Uterus (tissue), 3 donors: ENCODE measurements at regions not wholly inside any gene's neighbourhood (a gene's known extent, or its start where the extent isn't known, plus 50 kb on each side); places are given as distances from the start of the nearest gene placed in this dataset.

Experiments
- DNase-seq, 2 donors: peaks; one replicate each; pipeline ENCODE4 v3.0.0-alpha.2; 2019 to 2020
- H3K27ac ChIP-seq, 2 donors: fragments of 200-600 bp; sonication (generic); 1 replicate in 1 of 2; 2 replicates in 1 of 2; pipeline ENCODE4 v1.5.1; 2016 to 2018
- H3K27me3 ChIP-seq, 2 donors: fragments of 200-600 bp; sonication (generic); one replicate each; pipeline ENCODE4 v1.5.1; 2018 to 2019; ENCODE audit warnings: control low read depth in 1 of 2
- H3K36me3 ChIP-seq, 2 donors: fragments of 200-600 bp; sonication (generic); one replicate each; pipeline ENCODE4 v1.5.1; 2019; ENCODE audit warnings: control low read depth in 1 of 2
- H3K4me1 ChIP-seq, 2 donors: fragments of 200-600 bp; sonication (generic); one replicate each; pipeline ENCODE4 v1.5.1; 2018 to 2019; ENCODE audit warnings: control low read depth in 1 of 2
- H3K4me3 ChIP-seq, 2 donors: fragments of 200-600 bp; sonication (generic); 1 replicate in 1 of 2; 2 replicates in 1 of 2; pipeline ENCODE4 v1.5.1; 2018 to 2019; ENCODE audit warnings: mild to moderate bottlenecking in 1 of 2
- H3K9me3 ChIP-seq, 2 donors: fragments of 200-600 bp; sonication (generic); one replicate each; pipeline ENCODE4 v1.5.1; 2019; ENCODE audit warnings: control low read depth in 1 of 2
- POLR2A ChIP-seq, 2 donors: fragments of 450-650 bp; IDR thresholded peaks; one replicate each; pipeline ENCODE4 v1.6.1; 2016; ENCODE audit warnings: antibody characterized with exemption in 2 of 2, mild to moderate bottlenecking in 1 of 2, moderate library complexity in 1 of 2
- intact Hi-C: fragments of 100-400 bp; cut with DNase I; formaldehyde crosslinking; loops from one replicate; pipeline ENCODE4 v1.15.1; 2023; ENCODE audit warnings: low total_unique reads
- TF ChIP-seq, protein P1 (sequence below), 4 experiments: fragments of 200-600 bp in 2 of 4; fragments of 450-650 bp in 2 of 4; sonication (generic) in 2 of 4; IDR thresholded peaks; one replicate each; pipeline ENCODE4 v1.5.1; 2016 to 2019; ENCODE audit warnings: antibody characterized with exemption in 4 of 4, mild to moderate bottlenecking in 2 of 4, moderate library complexity in 1 of 4
- donor health status: DM: yes; HTN: yes; CAD: no.

DNA sequence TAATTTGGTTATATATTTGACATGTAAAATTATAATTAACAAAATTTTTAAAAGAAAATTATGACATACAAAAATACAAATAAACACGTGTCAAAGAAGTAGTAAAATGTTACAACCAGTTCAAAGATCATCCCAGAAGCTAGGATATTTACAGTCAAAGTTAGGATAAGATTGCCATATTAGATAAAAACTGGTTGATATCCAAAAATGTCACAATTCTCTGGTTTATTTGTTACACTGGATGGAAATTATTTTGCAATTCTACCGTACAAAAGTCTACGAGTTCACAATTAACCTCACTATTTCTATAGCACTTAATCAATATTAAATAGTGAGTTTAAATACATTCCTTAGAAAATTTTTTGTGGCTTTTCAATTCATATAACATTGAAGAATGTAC, 673.8 kb downstream of the GBE1 start:
- H3K27ac ChIP-seq = no peak overlapping the region
- H3K4me3 ChIP-seq = no peak overlapping the region
- no peaks in the 10 kb centered on the region for H3K36me3 ChIP-seq
- intact Hi-C loops = no loop called here
- H3K4me1 ChIP-seq = no peaks in the 10 kb centered on the region
- H3K9me3 ChIP-seq = no peaks in the 10 kb centered on the region
- TF ChIP-seq, protein P1, sequence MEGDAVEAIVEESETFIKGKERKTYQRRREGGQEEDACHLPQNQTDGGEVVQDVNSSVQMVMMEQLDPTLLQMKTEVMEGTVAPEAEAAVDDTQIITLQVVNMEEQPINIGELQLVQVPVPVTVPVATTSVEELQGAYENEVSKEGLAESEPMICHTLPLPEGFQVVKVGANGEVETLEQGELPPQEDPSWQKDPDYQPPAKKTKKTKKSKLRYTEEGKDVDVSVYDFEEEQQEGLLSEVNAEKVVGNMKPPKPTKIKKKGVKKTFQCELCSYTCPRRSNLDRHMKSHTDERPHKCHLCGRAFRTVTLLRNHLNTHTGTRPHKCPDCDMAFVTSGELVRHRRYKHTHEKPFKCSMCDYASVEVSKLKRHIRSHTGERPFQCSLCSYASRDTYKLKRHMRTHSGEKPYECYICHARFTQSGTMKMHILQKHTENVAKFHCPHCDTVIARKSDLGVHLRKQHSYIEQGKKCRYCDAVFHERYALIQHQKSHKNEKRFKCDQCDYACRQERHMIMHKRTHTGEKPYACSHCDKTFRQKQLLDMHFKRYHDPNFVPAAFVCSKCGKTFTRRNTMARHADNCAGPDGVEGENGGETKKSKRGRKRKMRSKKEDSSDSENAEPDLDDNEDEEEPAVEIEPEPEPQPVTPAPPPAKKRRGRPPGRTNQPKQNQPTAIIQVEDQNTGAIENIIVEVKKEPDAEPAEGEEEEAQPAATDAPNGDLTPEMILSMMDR (IDR thresholded peaks at IDR 0.05) = no peak
- no peak for TF ChIP-seq POLR2A (IDR thresholded peaks at IDR 0.05)
- H3K27me3 ChIP-seq = no peaks in the 10 kb centered on the region
- DNase-seq = no peak

DNA sequence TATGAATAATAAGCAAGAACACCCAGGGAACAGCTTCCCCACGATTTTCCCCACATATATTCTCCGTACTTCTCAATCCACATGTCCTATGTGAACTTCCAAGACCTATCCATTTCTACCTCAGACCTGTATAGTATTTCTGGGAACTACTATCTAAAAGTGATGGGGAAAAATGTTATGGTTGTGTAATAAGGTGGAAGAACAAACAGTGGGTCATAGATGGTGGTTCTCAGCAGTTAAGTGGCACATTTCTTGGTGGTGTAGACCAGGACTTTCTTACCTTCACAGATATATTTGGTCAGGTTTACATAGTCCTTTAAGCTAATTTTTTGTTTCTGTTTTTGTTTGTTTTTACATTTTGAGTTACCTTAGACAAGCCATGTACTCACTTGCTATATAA, 675.1 kb downstream of the GBE1 start:
- DNase-seq = no peak
- H3K27ac ChIP-seq = no peak overlapping the region
- no peaks in the 10 kb centered on the region for H3K36me3 ChIP-seq
- no peak for TF ChIP-seq POLR2A (IDR thresholded peaks at IDR 0.05)
- TF ChIP-seq, protein P1 (IDR thresholded peaks at IDR 0.05) = no peak
- H3K27me3 ChIP-seq = no peaks in the 10 kb centered on the region
- H3K9me3 ChIP-seq = no peaks in the 10 kb centered on the region
- intact Hi-C loops = no loop called here
- no peaks in the 10 kb centered on the region for H3K4me1 ChIP-seq
- no peak overlapping the region for H3K4me3 ChIP-seq

DNA sequence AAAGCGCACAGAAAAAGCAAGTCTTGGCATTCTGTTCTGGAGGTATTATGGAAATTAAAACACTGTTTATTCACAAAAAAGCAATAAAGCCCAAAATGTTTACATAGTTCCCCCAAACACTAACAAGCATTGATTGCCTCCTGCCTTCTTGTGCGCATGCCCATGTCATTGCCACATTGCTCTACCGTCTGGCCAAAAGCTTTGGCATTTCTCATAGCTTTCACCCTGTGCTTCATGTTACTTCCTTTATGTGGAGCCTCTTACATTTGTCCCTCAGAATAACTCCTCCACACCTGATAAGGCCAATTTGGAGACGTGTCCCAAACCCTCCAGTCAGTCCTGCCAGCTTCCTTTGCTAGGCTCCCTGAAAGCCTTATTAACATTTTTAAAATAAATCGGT, 680.8 kb downstream of the GBE1 start:
- no peak for TF ChIP-seq POLR2A (IDR thresholded peaks at IDR 0.05)
- TF ChIP-seq, protein P1 (IDR thresholded peaks at IDR 0.05) = no peak
- no peak for DNase-seq
- Histone ChIP-seq H3K27me3 (no peaks in the 10 kb centered on the region), H3K36me3 (no peaks in the 10 kb centered on the region), H3K4me1 (no peaks in the 10 kb centered on the region), H3K9me3 (no peaks in the 10 kb centered on the region), H3K27ac (no peak overlapping the region), H3K4me3 (no peak overlapping the region)
- intact Hi-C loops = no loop called here

DNA sequence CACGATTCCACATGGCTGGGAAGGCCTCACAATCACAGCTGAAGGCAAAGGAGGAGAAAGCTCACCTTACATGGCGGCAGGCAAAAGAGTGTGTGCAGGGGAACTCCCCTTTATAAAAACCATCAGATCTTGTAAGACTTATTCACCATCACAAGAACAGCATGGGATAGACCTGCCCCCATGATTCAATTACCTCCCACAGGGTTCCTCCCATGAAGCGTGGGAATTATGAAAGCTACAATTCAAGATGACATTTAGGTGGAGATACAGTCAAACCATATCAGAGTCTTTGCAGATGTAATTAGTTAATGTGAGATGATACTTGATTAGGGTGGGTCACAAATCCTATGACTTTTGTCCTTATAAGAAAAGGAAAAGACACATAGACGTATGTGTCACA, 688.9 kb downstream of the GBE1 start:
- TF ChIP-seq, protein P1 (IDR thresholded peaks at IDR 0.05) = no peak
- no peak for TF ChIP-seq POLR2A (IDR thresholded peaks at IDR 0.05)
- Histone ChIP-seq H3K4me3 (no peak overlapping the region), H3K27me3 (no peaks in the 10 kb centered on the region), H3K36me3 (no peaks in the 10 kb centered on the region), H3K9me3 (no peaks in the 10 kb centered on the region), H3K4me1 (no peaks in the 10 kb centered on the region), H3K27ac (no peak overlapping the region)
- no peak for DNase-seq
- intact Hi-C loops = no loop called here

DNA sequence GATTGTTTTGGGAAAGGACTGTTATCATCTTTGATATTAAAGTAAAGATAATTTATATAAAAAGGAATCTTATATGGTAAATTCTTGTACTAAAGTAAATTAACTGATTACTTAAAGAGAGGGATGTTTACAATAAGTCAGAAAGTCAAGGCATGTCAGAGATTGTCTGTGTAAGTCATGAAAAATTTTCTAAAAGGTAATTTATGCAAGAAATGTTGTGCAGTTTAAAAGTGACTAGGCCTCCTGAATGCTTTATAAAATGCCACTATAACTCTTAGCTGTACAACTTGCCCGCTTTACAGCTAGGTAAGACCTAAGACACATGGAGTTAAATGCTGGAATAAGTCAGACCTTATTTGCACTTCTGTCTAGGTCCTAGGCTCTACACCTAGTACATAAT, 692.9 kb downstream of the GBE1 start:
- intact Hi-C loops = no loop called here
- Histone ChIP-seq H3K4me1 (no peaks in the 10 kb centered on the region), H3K27ac (no peak overlapping the region), H3K4me3 (no peak overlapping the region), H3K9me3 (no peaks in the 10 kb centered on the region), H3K27me3 (no peaks in the 10 kb centered on the region), H3K36me3 (no peaks in the 10 kb centered on the region)
- DNase-seq = no peak
- TF ChIP-seq POLR2A (IDR thresholded peaks at IDR 0.05) = no peak
- TF ChIP-seq, protein P1 (IDR thresholded peaks at IDR 0.05) = no peak
